ENCODE measurements at regions not wholly inside any gene's neighbourhood (a gene's known extent, or its start where the extent isn't known, plus 50 kb on each side); places are given as distances from the start of the nearest gene placed in this dataset.

GRCh38 chr10:111488668-111489067 is 411.8 kb downstream of the ADRA2A start:
- TF ChIP-seq CTCF (IDR thresholded peaks at IDR 0.05) (no peak), POLR2A (IDR thresholded peaks at IDR 0.05; ENCODE audit: low read length) (no peak), CEBPB (IDR thresholded peaks at IDR 0.05) (no peak), RNF2 (IDR thresholded peaks at IDR 0.05; ENCODE audit: borderline replicate concordance, low read depth) (no peak), EP300 (IDR thresholded peaks at IDR 0.05) (no peak), MAX (IDR thresholded peaks at IDR 0.05) (no peak), MAZ (IDR thresholded peaks at IDR 0.05; ENCODE audit: borderline replicate concordance, low read depth, low read length) (no peak), HMGXB4 (CRISPR knock-in tag; IDR thresholded peaks at IDR 0.05; ENCODE audit: borderline replicate concordance) (no peak)
